K562 (cell line): ENCODE measurements at regions not wholly inside any gene's neighbourhood (a gene's known extent, or its start where the extent isn't known, plus 50 kb on each side); places are given as distances from the start of the nearest gene placed in this dataset.

ENCODE experiments used
- BDP1 ChIP-seq: IDR thresholded peaks from 3 replicates; pipeline ENCODE4 v1.6.1; 2011; ENCODE audit not compliant: insufficient read length, insufficient read depth
- TF ChIP-seq, protein P1 (sequence below): sonication (generic); formaldehyde crosslinking; IDR thresholded peaks from 2 replicates; pipeline ENCODE4 v1.8.1; 2023; ENCODE audit warnings: mild to moderate bottlenecking, missing genetic modification reagents
- TF ChIP-seq, protein P2 (sequence below), 3 experiments: IDR thresholded peaks in 2 of 3; conservative IDR thresholded peaks in 1 of 3; 2 replicates each; pipeline ENCODE4 v1.5.1; 2011 to 2012; ENCODE audit warnings: low read length in 3 of 3, mild to moderate bottlenecking in 3 of 3, control low read depth in 2 of 3, improper control_type of control experiment in 1 of 3, inconsistent platforms in 1 of 3, low read depth in 1 of 3, mixed read lengths in 1 of 3, moderate library complexity in 1 of 3; ENCODE audit not compliant: insufficient read depth in 2 of 3
- TF ChIP-seq, protein P3 (sequence below), 2 experiments: fragments of 450-650 bp in 1 of 2; sonication (generic) in 1 of 2; formaldehyde crosslinking in 1 of 2; IDR thresholded peaks in 1 of 2; conservative IDR thresholded peaks in 1 of 2; 2 replicates each; pipeline versions ENCODE4 v1.6.1 to v1.8.1; 2016 to 2023; ENCODE audit warnings: mild to moderate bottlenecking in 2 of 2, moderate library complexity in 2 of 2, inconsistent platforms in 1 of 2, missing genetic modification reagents in 1 of 2

DNA sequence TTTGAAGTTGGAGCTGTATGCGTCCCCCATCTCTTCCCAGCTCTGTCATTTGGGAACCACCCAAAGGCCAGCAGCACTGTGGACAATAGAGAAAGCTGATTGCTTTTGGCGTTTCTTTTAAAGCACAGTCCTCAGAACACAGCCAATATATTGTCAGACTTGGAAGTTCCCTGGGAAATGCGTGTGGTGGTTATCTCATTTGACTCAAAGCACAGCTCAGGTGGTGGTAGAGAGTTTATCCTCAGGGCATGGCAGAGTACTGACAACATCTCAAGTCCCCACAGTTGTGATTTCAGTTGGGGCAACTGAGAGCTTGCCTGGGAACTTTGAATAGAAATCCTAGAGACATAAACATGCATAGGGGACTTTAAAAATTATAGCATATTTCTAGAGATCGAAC lies 601.3 kb downstream of the ETS1 start:
- TF ChIP-seq, protein P1, sequence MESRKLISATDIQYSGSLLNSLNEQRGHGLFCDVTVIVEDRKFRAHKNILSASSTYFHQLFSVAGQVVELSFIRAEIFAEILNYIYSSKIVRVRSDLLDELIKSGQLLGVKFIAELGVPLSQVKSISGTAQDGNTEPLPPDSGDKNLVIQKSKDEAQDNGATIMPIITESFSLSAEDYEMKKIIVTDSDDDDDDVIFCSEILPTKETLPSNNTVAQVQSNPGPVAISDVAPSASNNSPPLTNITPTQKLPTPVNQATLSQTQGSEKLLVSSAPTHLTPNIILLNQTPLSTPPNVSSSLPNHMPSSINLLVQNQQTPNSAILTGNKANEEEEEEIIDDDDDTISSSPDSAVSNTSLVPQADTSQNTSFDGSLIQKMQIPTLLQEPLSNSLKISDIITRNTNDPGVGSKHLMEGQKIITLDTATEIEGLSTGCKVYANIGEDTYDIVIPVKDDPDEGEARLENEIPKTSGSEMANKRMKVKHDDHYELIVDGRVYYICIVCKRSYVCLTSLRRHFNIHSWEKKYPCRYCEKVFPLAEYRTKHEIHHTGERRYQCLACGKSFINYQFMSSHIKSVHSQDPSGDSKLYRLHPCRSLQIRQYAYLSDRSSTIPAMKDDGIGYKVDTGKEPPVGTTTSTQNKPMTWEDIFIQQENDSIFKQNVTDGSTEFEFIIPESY (CRISPR knock-in tag) = no peak
- TF ChIP-seq, protein P2, sequence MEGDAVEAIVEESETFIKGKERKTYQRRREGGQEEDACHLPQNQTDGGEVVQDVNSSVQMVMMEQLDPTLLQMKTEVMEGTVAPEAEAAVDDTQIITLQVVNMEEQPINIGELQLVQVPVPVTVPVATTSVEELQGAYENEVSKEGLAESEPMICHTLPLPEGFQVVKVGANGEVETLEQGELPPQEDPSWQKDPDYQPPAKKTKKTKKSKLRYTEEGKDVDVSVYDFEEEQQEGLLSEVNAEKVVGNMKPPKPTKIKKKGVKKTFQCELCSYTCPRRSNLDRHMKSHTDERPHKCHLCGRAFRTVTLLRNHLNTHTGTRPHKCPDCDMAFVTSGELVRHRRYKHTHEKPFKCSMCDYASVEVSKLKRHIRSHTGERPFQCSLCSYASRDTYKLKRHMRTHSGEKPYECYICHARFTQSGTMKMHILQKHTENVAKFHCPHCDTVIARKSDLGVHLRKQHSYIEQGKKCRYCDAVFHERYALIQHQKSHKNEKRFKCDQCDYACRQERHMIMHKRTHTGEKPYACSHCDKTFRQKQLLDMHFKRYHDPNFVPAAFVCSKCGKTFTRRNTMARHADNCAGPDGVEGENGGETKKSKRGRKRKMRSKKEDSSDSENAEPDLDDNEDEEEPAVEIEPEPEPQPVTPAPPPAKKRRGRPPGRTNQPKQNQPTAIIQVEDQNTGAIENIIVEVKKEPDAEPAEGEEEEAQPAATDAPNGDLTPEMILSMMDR (IDR thresholded peaks at IDR 0.05 in 2 of 3, conservative IDR thresholded peaks at IDR 0.05 in 1 of 3; ENCODE audit: insufficient read depth in 2 of 3, low read depth in 1 of 3, low read length in 3 of 3) = no peak
- no peak for TF ChIP-seq BDP1
- TF ChIP-seq, protein P3, sequence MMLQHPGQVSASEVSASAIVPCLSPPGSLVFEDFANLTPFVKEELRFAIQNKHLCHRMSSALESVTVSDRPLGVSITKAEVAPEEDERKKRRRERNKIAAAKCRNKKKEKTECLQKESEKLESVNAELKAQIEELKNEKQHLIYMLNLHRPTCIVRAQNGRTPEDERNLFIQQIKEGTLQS (IDR thresholded peaks at IDR 0.05) = no peak
- TF ChIP-seq, protein P3 (CRISPR knock-in tag; conservative IDR thresholded peaks at IDR 0.05) = no peak
